ENCODE measurements at regions not wholly inside any gene's neighbourhood (a gene's known extent, or its start where the extent isn't known, plus 50 kb on each side); places are given as distances from the start of the nearest gene placed in this dataset.

DNA sequence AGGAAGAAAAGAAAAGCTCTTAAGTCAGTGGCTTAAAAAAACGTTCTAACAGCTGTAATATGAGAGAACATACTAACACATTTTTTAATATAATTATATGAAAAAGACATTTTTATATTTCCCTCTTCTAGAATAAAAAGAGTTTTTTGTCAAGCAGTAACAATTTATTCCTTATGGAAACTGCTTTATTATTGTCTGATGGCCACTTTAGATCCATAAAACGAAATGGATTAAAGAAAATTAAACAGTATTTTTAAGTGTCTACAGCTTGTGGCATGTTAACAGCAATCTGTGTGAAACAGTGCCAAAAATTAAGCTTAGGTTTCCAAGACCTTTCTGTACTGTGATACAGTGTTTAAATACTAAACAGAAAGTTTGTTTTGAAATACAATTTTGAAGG is 55.5 kb upstream of the TENM3 start:
- DNase-seq = no peak

DNA sequence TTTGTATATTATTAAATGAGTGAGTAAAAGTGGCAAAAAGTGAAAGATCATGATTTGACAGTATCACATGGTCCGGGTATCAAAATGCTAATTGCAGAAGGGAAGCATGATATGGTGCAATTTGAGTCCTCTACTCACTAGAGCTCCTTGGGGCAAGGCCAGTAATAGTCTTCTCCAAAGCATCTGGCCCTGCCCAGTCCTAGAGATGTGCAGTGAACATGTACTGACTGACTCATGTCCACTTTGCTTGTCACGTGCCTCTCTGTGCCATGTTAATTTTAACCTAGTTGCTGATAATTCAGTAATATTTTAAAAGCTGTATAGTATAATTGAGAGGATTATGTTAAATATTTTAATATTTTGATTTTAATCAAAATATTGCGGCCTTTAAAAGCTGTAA is 54.6 kb upstream of the TENM3 start:
- peak; percentile 48 for DNase-seq

DNA sequence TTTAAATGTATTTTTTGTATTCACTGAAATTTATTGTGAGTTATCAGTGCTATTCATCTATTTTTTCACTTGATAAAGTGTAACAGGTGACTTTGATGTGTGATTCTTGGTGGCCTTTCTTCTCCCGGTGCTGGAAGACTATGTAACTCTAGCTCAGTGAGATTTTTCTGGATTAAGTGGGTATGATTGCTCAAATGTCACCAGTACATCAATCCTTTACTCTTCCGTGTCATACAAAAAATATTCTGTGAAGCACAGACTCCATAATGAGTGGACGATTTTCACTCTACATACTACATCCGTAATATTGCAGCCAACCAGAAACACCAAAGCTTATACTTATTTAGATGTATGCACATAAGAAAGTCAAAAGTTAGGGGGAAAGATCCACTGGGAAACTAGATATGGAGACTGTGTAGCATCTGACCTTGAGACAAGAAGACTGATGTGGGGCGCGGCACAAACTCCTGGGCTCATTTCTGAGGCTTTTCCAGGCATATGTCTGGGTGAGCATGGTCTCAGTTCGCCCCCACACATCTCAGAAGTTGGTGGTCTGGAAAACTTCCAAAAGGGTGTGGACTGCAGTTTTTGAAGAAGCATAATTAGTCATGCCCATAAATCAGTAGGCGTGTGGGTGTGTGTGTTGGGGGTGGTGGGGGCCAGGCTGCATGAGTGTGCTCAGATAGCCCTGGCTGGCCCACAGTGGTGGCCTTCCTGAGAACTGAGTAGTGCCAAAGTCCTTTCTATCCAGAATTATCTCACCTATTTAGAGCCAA is 53.9 kb upstream of the TENM3 start:
- peak; percentile 50 for DNase-seq

DNA sequence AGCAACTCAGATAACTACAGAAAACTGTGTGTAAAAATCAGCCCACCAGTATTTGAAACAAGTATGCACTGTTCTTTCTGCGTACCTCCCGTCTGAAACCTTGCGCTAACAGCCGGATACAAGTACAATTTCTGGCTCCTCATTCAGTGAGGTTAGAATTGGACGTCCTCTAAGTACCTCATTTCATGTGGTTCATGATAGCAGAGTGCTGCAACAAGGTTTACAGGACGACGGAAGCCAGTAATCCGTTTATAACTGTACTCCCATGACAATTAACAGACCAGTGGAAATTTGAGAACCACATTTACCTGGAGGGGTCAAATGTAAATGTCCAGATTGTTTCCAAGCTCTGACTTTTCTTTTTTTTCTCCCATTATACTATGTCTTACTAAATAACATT is 52.9 kb upstream of the TENM3 start:
- DNase-seq = no peak

DNA sequence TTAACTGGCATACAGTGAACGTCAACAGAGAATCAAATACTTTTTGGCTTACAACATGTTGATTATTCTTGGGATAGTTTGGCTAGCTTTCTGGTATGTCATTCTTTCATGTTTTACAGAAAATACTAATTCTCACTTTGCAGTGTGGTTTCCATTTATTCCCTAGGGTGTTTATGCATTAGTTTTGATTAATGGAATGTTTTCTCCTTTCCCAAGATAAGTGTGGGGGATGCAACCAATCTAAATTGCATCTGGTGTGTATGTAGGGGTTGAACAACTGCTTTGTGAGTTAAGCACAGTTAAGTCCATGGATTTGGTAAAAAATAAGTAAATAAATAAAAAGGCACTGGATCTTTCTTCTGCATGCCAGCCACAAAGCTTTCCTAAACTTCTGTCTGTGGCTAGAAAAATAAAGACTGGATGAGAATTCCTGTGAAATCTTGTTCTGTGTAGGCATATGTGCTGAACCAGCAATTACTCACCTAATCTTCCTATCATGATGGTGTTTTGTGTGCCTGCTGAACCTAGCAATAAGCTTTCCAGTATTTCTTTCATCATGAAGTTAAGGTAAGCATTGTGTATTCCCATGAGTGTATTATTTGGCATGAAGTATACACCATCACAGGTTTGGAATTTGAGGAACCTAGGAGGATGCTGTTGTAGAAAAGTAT is 50.6 kb upstream of the TENM3 start:
- DNase-seq = no peak

DNA sequence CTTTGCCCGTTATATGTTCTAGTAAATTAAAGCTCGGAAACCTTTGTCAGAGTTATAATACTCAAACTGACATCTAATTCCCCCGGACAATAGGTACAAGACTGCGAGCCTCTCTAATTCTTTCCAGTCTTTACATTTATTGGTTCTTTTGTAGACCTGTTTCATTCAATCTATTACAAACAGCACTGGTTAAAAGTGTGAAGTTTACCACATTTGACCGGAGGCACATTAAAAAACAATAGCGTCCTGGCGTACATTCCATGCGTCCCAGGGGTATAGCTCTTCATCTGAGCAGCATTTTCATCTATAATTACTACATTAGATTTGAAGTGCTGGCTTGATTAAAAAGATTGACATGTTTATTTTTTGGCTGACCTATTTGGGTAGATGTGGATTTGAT is 49.9 kb upstream of the TENM3 start:
- no peak for DNase-seq

Measured in DMS 273 treated with DMSO at 0.1 percent for 48 hours (cell line).